ENCODE measurements at regions not wholly inside any gene's neighbourhood (a gene's known extent, or its start where the extent isn't known, plus 50 kb on each side); places are given as distances from the start of the nearest gene placed in this dataset.

GRCh38 chr6:54441687-54442248, 133.5 kb downstream of the TINAG start:
- no peak for TF ChIP-seq CTCF (conservative IDR thresholded peaks at IDR 0.05; ENCODE audit: low read depth, low read length)
- TF ChIP-seq EZH2 (IDR thresholded peaks at IDR 0.05; ENCODE audit: borderline replicate concordance, low read depth, low read length, poor library complexity, severe bottlenecking): no peak
